ENCODE measurements at regions not wholly inside any gene's neighbourhood (a gene's known extent, or its start where the extent isn't known, plus 50 kb on each side); places are given as distances from the start of the nearest gene placed in this dataset.
"Not testable (repeated sequence)": the region's sequence is repeated elsewhere in the genome, so short reads cannot be mapped to it uniquely, and the experiment has no call there.

DNA sequence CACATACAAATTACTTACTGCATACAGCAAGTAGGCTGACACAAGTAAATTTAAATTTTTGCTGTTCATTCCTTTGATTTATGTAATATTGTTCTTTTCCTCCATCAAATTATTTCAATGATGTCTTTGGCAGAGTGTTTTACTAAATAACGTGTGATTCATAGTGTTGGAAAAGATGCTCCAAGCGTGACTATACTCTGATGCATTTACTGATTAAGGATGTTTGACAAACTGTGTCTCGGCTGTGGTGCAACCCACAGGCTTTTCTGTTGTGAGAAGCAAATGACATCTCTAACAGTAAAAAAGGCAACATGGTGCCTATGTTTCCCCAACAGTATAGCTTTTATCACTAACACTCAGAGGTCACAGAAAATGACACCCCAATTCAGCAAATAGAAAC lies 540.9 kb downstream of the PPP4R3C start:
- Histone ChIP-seq H3K36me3 (no peaks in the 10 kb centered on the region), H3K9me3 (no peaks in the 10 kb centered on the region), H3K27ac (no peak overlapping the region), H3K4me3 (no peak overlapping the region), H3K27me3 (no peaks in the 10 kb centered on the region), H3K4me1 (no peaks in the 10 kb centered on the region)
- TF ChIP-seq, protein P1, sequence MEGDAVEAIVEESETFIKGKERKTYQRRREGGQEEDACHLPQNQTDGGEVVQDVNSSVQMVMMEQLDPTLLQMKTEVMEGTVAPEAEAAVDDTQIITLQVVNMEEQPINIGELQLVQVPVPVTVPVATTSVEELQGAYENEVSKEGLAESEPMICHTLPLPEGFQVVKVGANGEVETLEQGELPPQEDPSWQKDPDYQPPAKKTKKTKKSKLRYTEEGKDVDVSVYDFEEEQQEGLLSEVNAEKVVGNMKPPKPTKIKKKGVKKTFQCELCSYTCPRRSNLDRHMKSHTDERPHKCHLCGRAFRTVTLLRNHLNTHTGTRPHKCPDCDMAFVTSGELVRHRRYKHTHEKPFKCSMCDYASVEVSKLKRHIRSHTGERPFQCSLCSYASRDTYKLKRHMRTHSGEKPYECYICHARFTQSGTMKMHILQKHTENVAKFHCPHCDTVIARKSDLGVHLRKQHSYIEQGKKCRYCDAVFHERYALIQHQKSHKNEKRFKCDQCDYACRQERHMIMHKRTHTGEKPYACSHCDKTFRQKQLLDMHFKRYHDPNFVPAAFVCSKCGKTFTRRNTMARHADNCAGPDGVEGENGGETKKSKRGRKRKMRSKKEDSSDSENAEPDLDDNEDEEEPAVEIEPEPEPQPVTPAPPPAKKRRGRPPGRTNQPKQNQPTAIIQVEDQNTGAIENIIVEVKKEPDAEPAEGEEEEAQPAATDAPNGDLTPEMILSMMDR (IDR thresholded peaks at IDR 0.05) = no peak
- no peak for TF ChIP-seq POLR2A (IDR thresholded peaks at IDR 0.05)
- WGBS (ENCODE audit: insufficient coverage, low coverage, low lambda C conversion rate, missing lambda C conversion rate) = 41% methylated on average over 3 of the region's 3 CpGs
- intact Hi-C loops (cut with DNase I) = no loop called here
- ATAC-seq = no peak
- DNase-seq = no peak

DNA sequence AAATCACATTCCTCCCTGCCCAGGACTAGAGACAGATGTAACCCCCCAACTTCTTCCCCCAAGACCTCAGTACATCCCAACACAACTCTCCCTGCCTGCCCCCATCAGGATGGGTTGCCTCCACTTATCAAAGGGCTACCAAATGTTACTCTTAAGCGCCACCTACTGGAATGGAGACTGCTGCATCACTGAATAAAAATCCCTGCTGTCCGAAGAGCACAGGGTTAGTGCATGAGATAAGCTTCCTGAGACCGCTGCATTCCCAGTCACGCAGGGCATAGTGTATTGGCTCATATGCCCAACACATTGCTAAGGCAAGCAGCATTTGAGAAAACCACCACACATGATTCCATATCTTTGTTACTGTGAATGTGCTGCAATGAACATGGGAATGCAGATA lies 544.5 kb downstream of the PPP4R3C start:
- Histone ChIP-seq H3K4me1 (no peaks in the 10 kb centered on the region), H3K27ac (no peak overlapping the region), H3K9me3 (no peaks in the 10 kb centered on the region), H3K36me3 (no peaks in the 10 kb centered on the region), H3K27me3 (no peaks in the 10 kb centered on the region), H3K4me3 (no peak overlapping the region)
- TF ChIP-seq POLR2A (IDR thresholded peaks at IDR 0.05) = no peak
- TF ChIP-seq, protein P1 (IDR thresholded peaks at IDR 0.05) = peak in 3 of 4 donors; percentile 16 to 39 (median 24)
- ATAC-seq (peak in 3 of 4 donors; percentile 26 to 34 (median 33)), DNase-seq (peak in 1 of 3 donors; percentile 11)
- intact Hi-C loops (cut with DNase I) = no loop called here
- 17% methylated on average over 4 of the region's 4 CpGs for WGBS (ENCODE audit: insufficient coverage, low coverage, low lambda C conversion rate, missing lambda C conversion rate)

DNA sequence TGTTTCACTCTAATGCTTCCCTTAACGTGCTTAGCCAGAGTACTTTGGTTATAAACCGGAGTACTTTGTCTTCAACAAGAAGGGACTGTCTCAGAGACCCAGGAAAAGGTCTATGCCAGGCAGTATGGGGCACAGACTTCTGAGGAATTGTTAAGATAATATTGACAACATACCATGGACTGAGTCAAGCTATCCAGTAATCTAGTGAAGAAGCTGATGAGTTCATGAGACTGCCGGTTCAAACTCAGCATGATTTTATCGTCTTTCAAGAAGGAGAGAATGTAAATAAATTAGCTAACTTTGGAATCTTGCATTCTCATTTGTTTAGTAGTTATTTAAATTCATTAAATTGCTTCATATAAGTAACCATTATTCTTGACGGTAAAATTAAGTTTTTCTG lies 546.1 kb downstream of the PPP4R3C start:
- no peaks in the 10 kb centered on the region for H3K9me3 ChIP-seq
- no peak overlapping the region for H3K4me3 ChIP-seq
- ATAC-seq (no peak), DNase-seq (no peak)
- H3K27ac ChIP-seq = no peak overlapping the region
- no peaks in the 10 kb centered on the region for H3K36me3 ChIP-seq
- no peaks in the 10 kb centered on the region for H3K4me1 ChIP-seq
- no peaks in the 10 kb centered on the region for H3K27me3 ChIP-seq
- intact Hi-C loops (cut with DNase I) = no loop called here
- TF ChIP-seq POLR2A (IDR thresholded peaks at IDR 0.05) = no peak
- TF ChIP-seq, protein P1 (IDR thresholded peaks at IDR 0.05) = no peak
- 50% methylated on average over 5 of the region's 5 CpGs for WGBS (ENCODE audit: insufficient coverage, low coverage, low lambda C conversion rate, missing lambda C conversion rate)

DNA sequence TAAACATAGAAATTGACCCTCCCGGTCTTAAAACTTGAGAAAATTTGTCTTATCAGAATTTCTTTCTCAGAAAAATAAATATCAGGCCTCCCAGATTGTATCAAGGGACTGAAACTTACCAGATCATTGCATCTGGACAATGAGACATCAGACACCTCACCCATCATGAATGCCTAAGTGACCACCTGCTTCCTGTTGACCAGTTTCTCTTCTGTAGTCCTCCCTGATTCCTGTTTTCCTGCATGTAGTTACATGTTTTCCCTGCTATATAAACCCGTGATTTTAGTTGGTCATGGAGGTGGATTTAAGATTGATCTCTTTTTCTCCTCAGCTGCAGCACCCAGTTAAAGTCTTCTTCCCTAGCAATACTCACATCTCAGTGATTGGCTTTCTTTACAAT lies 548.1 kb downstream of the PPP4R3C start:
- TF ChIP-seq POLR2A (IDR thresholded peaks at IDR 0.05) = no peak
- TF ChIP-seq, protein P1 (IDR thresholded peaks at IDR 0.05) = no peak
- H3K9me3 ChIP-seq = no peaks in the 10 kb centered on the region
- 24% methylated on average over 2 of the region's 2 CpGs for WGBS (ENCODE audit: insufficient coverage, low coverage, low lambda C conversion rate, missing lambda C conversion rate)
- H3K36me3 ChIP-seq = no peaks in the 10 kb centered on the region
- intact Hi-C loops (cut with DNase I) = no loop called here
- H3K4me3 ChIP-seq = no peak overlapping the region
- no peaks in the 10 kb centered on the region for H3K27me3 ChIP-seq
- no peak overlapping the region for H3K27ac ChIP-seq
- no peak for ATAC-seq
- DNase-seq = no peak
- no peaks in the 10 kb centered on the region for H3K4me1 ChIP-seq

DNA sequence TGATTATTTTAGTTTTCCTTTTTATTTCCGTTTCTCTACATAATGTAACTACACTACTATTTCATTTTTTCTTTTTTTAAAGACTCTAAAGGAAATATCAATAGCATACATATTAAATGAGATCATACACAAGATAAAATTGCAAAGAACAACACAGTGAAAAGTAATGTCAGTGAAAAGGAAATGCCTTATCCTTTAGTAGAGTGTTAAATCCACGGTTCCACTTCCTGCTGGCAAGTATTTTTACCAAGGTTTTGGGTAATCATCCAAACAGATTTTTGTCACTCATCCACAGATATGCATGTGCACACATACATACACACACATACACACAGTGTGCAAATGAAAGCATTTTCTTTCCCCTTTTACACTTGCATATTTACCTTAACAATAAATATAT lies 548.9 kb downstream of the PPP4R3C start:
- Histone ChIP-seq H3K27me3 (no peaks in the 10 kb centered on the region), H3K9me3 (no peaks in the 10 kb centered on the region), H3K4me3 (no peak overlapping the region), H3K36me3 (no peaks in the 10 kb centered on the region), H3K4me1 (no peaks in the 10 kb centered on the region), H3K27ac (no peak overlapping the region)
- intact Hi-C loops (cut with DNase I) = no loop called here
- WGBS (ENCODE audit: insufficient coverage, low coverage, low lambda C conversion rate, missing lambda C conversion rate) = 17% methylated on average over 2 of the region's 2 CpGs
- TF ChIP-seq, protein P1 (IDR thresholded peaks at IDR 0.05) = no peak
- TF ChIP-seq POLR2A (IDR thresholded peaks at IDR 0.05) = no peak
- ATAC-seq = no peak
- DNase-seq = no peak

DNA sequence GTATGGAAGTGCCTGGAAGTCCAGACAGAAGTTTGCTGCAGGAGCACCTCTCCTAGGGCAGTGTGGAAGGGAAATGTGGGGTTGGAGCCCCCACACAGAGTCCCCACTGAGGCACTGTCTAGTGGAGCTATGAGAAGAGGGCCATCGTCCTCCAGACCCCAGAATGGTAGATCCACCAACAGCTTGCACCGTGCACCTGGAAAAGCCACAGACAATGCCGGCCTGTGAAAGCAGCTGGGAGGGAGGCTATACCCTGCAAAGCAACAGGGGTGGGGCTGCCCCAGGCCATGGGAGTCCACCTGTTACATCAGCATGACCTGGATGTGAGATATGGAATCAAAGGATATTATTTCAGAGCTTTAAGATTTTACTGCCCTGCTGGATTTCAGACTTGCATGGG lies 551.4 kb downstream of the PPP4R3C start:
- DNase-seq = peak in 1 of 3 donors; percentile 44
- H3K4me3 ChIP-seq; H3K36me3 ChIP-seq; ATAC-seq; H3K4me1 ChIP-seq; intact Hi-C loops (cut with DNase I); H3K9me3 ChIP-seq; H3K27ac ChIP-seq; H3K27me3 ChIP-seq: not testable (repeated sequence)
- 10% methylated on average over 2 of the region's 3 CpGs for WGBS (ENCODE audit: insufficient coverage, low coverage, low lambda C conversion rate, missing lambda C conversion rate)
